ENCODE measurements at regions not wholly inside any gene's neighbourhood (a gene's known extent, or its start where the extent isn't known, plus 50 kb on each side); places are given as distances from the start of the nearest gene placed in this dataset.
"Not testable (repeated sequence)": the region's sequence is repeated elsewhere in the genome, so short reads cannot be mapped to it uniquely, and the experiment has no call there.

GRCh38 chr21:22311741-22312462 is 1313.7 kb downstream of the NCAM2 start:
- no peak for ATAC-seq

DNA sequence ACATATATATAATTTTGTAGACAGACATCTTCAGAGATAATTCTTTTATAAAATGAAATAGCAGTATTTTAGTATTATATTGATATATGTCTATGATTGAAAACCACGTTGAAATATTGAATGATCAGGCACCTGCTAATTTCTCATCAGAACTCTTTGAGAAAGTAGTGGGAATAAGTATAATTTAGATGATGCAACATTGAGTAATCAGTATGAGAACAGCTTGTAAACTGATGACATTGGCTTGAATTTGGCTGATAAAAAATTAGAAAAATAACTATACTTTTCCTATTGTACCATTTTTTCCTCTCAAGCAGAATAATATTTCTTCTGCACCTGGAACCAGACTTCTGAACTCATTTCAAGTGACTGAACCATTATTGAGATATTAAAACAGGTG is 1316.8 kb downstream of the NCAM2 start:
- no peak for ATAC-seq

DNA sequence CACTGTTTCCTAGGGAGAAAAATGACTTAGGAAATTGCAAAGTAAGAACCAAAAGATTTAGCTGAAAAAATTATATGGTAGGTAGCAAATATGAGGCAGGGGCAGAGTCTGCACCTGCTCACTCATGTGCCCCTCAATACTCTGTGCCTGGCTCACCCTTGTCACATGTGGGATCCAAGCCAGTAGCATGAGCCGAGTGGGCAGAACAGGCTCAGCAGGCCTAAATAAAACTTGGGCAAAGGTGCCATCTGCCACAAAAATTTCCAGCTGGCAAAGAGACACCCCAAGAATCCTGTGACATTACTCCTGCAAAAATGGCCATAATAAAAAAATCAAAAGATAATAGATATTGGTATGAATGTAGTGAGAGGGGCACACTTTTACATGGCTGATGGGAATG is 1321.2 kb downstream of the NCAM2 start:
- no peak for ATAC-seq

DNA sequence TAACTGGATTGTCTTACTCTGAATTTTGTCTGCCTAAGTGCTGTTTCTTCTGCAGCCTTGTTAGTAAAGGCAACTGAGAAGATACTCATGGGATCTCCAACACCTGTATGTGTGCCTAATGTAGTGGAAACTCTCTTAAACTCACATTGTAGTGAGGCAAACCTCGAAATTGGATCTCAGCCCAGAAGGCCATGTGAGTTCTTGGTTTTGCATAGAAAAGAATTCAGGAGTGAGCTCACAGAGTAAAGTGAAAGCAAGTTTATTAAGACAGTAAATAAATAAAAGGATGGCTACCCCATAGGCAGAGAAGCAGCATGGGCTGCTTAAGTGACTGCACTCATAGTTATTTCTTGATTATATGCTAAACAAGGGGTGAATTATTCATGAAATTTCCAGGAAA is 1344.7 kb downstream of the NCAM2 start:
- no peak for ATAC-seq

DNA sequence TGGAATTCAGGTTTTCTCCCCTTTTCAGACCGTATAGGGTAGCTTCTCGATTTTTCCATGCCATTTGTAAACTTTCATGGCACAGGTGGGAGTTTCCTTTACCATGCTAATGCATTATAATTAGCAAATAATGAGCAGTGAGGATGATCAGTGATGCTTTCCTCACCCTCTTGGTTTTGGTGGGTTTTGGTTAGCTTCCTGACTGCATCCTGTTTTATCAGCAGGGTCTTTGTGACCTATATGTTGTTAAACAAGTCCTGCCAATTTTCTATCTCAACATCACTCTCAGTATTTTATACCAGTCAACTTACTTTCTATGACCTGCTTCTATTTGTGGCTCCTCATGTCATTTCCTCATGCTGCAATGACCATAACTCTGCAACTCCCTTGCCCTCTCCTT is 1345.1 kb downstream of the NCAM2 start:
- no peak for ATAC-seq

GRCh38 chr21:22343721-22344120 is 1345.5 kb downstream of the NCAM2 start:
- no peak for ATAC-seq

DNA sequence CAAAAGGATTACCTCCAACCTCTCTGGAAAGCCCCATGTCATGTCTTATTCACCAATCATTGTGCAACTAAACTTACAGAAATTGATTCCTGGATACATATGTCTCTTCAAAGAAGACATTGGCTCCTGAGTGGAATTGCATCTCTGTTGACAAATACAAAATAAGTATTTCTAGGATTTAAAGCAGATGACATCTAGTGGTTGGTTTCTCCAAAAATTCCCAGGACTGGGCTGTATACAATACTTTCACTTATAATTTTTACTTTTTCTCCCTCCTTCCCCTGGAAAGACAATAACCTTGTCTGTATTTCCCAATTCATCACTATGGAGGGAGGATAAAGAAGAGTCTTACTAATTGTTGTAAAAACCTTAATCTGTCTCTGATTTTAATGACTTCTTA is 1347.4 kb downstream of the NCAM2 start:
- ATAC-seq = no peak

- ATAC-seq = no peak
Observed at GRCh38 chr21:22346576-22346975, 1348.4 kb downstream of the NCAM2 start.

GRCh38 chr21:22351076-22351475 is 1352.9 kb downstream of the NCAM2 start:
- no peak for ATAC-seq

DNA sequence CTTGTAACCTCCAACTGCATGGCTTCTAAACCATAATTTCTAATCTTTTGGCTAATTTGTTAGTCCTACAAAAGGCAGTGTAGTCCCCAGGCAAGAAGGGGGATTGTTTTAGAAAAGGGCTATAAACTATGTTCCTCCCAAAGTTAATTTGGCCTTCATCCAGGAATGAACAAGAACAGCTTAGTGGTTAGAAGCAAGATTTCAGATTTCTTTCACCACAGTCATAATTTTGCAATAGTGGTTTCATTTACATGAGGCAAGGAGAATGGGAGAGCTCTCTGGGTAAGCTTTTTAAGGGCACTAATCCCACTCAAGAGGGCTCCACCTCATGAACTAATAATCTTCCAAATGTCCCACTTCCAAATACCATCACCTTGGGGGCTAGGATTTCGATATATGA is 1353.9 kb downstream of the NCAM2 start:
- no peak for ATAC-seq

GRCh38 chr21:22355949-22356348 is 1357.7 kb downstream of the NCAM2 start:
- no peak for ATAC-seq

DNA sequence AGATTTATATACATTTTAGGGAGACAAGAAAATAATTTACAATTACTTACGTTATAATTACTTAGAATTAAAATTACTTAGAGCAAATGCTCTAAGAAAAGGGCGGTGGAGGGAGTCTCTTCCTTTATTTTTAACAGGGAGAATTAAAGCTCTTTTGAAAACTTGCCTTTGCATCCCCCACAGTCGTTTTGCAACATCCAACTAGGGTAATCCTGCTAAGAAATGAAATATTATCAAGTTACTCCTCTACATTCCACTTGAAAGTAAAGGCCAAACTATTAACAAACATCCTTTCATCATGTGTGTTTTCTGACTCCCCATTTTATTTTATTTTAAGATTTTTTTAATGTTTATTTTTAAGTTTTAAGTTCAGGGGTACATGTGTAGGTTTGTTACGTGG is 1358.5 kb downstream of the NCAM2 start:
- no peak for ATAC-seq

GRCh38 chr21:22359599-22359998 is 1361.4 kb downstream of the NCAM2 start:
- ATAC-seq = not testable (repeated sequence)

DNA sequence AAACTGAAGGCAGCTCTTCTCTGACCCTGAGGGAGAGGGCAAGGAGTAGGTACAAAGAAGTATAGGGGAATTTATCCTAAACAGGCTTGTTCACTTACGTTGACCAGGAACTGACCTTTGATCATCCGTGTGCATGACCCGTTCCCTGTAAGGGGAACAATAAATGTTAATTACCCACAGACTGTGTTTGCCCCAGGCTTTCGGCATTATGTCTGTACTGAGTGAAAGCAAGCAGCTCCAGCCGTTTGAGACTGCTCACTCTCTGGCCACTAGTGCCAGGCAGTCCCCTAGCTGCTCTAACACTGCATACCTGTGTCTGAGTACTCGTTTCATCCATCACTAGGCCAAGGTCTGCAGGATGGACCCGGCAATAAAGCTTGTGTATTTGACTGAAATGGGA is 1365.3 kb downstream of the NCAM2 start:
- ATAC-seq = no peak

- ATAC-seq = no peak
Observed at GRCh38 chr21:22364163-22364562, 1366.0 kb downstream of the NCAM2 start.

- ATAC-seq = no peak
Observed at GRCh38 chr21:22374218-22374969, 1376.2 kb downstream of the NCAM2 start.

- not testable (repeated sequence) for ATAC-seq
Observed at GRCh38 chr21:22377795-22378194, 1379.6 kb downstream of the NCAM2 start.

- ATAC-seq = no peak
Observed at GRCh38 chr21:22393324-22393723, 1395.1 kb downstream of the NCAM2 start.

DNA sequence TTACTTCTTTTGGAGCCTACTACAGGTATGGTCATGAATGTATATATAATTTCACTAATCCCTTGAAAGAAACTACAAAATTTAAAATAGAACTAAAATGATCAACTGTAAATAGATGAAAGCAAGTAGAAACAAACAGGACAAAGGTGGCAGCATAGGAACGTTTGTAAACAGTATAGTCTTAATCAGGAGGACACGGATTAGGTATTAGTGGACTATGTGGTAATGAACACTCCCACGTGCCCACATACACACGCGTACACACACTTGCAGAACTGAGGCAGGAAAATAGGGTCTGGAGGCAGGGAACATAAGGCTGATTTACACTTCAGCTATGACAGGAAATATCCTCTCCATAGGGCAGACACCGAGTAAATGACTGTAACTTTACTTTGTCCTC is 1397.8 kb downstream of the NCAM2 start:
- no peak for ATAC-seq

- no peak for ATAC-seq
Observed at GRCh38 chr21:22399681-22400514, 1401.7 kb downstream of the NCAM2 start.

DNA sequence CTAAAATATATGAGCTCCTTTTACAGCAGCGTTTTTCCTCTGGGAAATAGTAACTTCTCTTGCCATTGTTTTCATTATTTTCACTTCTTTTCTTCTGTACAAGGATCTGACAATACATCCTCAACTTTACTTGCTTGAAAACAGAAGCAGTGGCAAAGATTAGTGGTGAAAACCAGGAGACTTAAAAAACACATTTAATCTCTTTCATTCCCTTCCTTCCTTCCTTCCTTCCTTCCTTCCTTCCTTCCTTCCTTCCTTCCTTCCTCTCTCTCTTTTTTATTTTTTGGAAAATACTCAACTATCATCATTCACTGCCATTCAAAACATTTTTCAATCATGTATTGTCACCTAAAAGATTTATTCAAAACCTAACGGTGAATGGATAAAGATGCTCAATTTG is 1411.4 kb downstream of the NCAM2 start:
- no peak for ATAC-seq

GRCh38 chr21:22416555-22416954 is 1418.3 kb downstream of the NCAM2 start:
- ATAC-seq = no peak

DNA sequence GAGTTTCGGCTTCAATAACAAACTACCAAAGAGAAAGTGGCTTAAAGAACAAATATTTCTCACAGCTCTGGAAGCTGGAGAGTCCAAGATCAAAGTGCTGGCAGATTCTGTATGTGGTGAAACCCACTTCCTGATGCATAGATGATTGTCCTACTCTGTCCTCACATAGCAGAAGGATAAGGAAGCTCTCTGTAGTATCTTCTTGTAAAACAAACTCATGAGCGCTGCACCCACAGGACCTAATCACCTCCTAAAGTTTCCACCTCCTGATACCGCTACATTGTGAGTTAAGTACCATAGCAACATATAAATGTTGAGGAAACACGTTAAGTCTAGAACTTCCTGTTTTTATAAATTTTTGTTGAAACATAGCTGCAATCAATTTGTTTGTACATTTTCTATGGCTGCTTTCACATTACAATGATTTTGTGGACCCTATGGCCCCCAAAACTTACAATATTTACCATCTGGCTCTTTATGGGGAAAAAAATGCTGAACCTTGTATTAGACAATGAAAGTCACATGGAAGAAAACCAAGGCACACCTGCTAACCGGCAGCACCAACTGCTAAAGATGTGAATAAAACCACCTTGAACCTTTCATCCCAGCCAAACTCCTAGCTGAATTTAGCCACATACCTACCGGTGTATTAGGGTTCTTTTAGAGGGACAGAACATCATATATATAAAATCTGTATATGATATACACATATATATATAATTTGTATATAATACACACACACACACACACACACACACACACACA is 1423.4 kb downstream of the NCAM2 start:
- no peak for ATAC-seq
